GM06990 (cell line): ENCODE measurements at regions not wholly inside any gene's neighbourhood (a gene's known extent, or its start where the extent isn't known, plus 50 kb on each side); places are given as distances from the start of the nearest gene placed in this dataset.

Experiments
- DNase-seq: peaks from one replicate; pipeline ENCODE4 v3.0.0-alpha.2; 2011; ENCODE audit not compliant: insufficient read length; ENCODE audit errors: extremely low read depth
- H3K27me3 ChIP-seq: replicated peaks from 2 replicates; pipeline ENCODE4 v1.6.0; 2011; ENCODE audit warnings: low read length; ENCODE audit not compliant: control insufficient read depth, insufficient read depth
- H3K36me3 ChIP-seq: 2 replicates; pipeline ENCODE4 v1.5.1; 2011; ENCODE audit warnings: low read length; ENCODE audit not compliant: control insufficient read depth, insufficient read depth
- H3K4me3 ChIP-seq: replicated peaks from 2 replicates; pipeline ENCODE4 v1.5.1; 2011; ENCODE audit warnings: low read depth, mild to moderate bottlenecking, control low read depth, low read length
- CTCF ChIP-seq: IDR thresholded peaks from 2 replicates; pipeline ENCODE4 v1.5.1; 2011; ENCODE audit warnings: low read length, control low read depth, mild to moderate bottlenecking, inconsistent platforms; ENCODE audit not compliant: insufficient read depth, poor library complexity, severe bottlenecking

GRCh38 chrX:8851231-8851886, 50.2 kb upstream of the FAM9A start:
- Histone ChIP-seq H3K4me3 (no peak overlapping the region), H3K27me3 (no peaks in the 10 kb centered on the region), H3K36me3 (no peaks in the 10 kb centered on the region)
- no peak for TF ChIP-seq CTCF
- DNase-seq, result no peak
